ENCODE measurements at regions not wholly inside any gene's neighbourhood (a gene's known extent, or its start where the extent isn't known, plus 50 kb on each side); places are given as distances from the start of the nearest gene placed in this dataset.

- TF ChIP-seq POLR2A (IDR thresholded peaks at IDR 0.05) = no peak
- TF ChIP-seq CTCF (IDR thresholded peaks at IDR 0.05) = no peak
These were observed 92.5 kb upstream of the ADGRL2 start for GRCh38 chr1:81708250-81708649.

Measured in right lobe of liver (tissue), 4 donors.